HCT116 (cell line): ENCODE measurements at regions not wholly inside any gene's neighbourhood (a gene's known extent, or its start where the extent isn't known, plus 50 kb on each side); places are given as distances from the start of the nearest gene placed in this dataset.

ENCODE experiments used
- ATAC-seq: fragments of 200-7000 bp; cut with Tn5 transposase; 2 replicates; pipeline ENCODE4 v1.9.1; 2020; ENCODE audit warnings: mild to moderate bottlenecking, moderate library complexity
- BruUV-seq: library from RNA; stranded (reverse); fragments of 400-500 nt; replicated peaks from 2 replicates; lab custom pipeline; 2021; lab: Mats Ljungman, UMichigan
- CTCF ChIA-PET: fragments of 300-600 bp; sonication (Branson Sonifier 250); formaldehyde crosslinking; loops from one replicate; lab custom pipeline; 2021; ENCODE audit warnings: antibody characterized with exemption; lab: Charles Lee
- POLR2A ChIA-PET: fragments of 300-600, 350-600 bp; sonication (Branson Sonifier 250); formaldehyde crosslinking; loops from one replicate; lab custom pipeline; 2021; ENCODE audit warnings: antibody characterized with exemption; lab: Charles Lee
- RAD21 ChIA-PET, 2 experiments: fragments of 300-600 bp; sonication (Branson Sonifier 250); formaldehyde crosslinking; loops; one replicate each; lab custom pipeline; 2023; ENCODE audit warnings: low total read pairs in 2 of 2; ENCODE audit not compliant: uncharacterized antibody in 2 of 2, unreplicated experiment in 2 of 2, low non-redundant PET in 1 of 2; lab: Charles Lee
- DNase-seq: peaks from one replicate; pipeline ENCODE4 v3.0.0-alpha.2; 2010; ENCODE audit warnings: low read depth, low spot score
- H2AFZ ChIP-seq: fragments of 200-600 bp; shearing (Covaris generic), sonication (generic); 2 replicates; pipeline ENCODE4 v1.6.1; 2017; ENCODE audit warnings: low read depth, mixed run types, mixed read lengths, antibody characterized with exemption, low read length; ENCODE audit not compliant: poor library complexity, severe bottlenecking
- H3K27ac ChIP-seq: 2 replicates; pipeline ENCODE4 v1.5.1; 2012; ENCODE audit warnings: low read depth, low read length
- H3K27me3 ChIP-seq: fragments of 200-600 bp; sonication (generic); 2 replicates; pipeline ENCODE4 v1.6.1; 2016; ENCODE audit warnings: mixed run types, low read length, mixed read lengths; ENCODE audit not compliant: insufficient read depth
- H3K36me3 ChIP-seq, 2 experiments: fragments of 200-500 bp in 1 of 2; fragments of 200-600 bp in 1 of 2; sonication (Bioruptor generic) in 1 of 2; sonication (generic) in 1 of 2; 2 replicates each; pipeline versions ENCODE4 v1.5.1 to v1.6.1; 2014 to 2016; ENCODE audit warnings: low read length in 2 of 2, inconsistent platforms in 1 of 2, mixed read lengths in 1 of 2, mixed run types in 1 of 2; ENCODE audit not compliant: insufficient read depth in 2 of 2, control insufficient read depth in 1 of 2
- H3K4me1 ChIP-seq, 2 experiments: fragments of 200-600 bp in 1 of 2; sonication (generic) in 1 of 2; 2 replicates each; pipeline versions ENCODE4 v1.5.1 to v1.6.1; 2012 to 2017; ENCODE audit warnings: low read length in 2 of 2, inconsistent platforms in 1 of 2, mild to moderate bottlenecking in 1 of 2, mixed read lengths in 1 of 2, mixed run types in 1 of 2, moderate library complexity in 1 of 2; ENCODE audit not compliant: insufficient read depth in 2 of 2, control insufficient read depth in 1 of 2
- H3K4me2 ChIP-seq: fragments of 200-600 bp; sonication (generic); 2 replicates; pipeline ENCODE4 v1.6.1; 2017; ENCODE audit warnings: mixed run types, low read length, mixed read lengths
- H3K4me3 ChIP-seq, 2 experiments: fragments of 200-600 bp in 1 of 2; sonication (generic) in 1 of 2; replicated peaks in 1 of 2; 2 replicates each; pipeline ENCODE4 v1.5.1; 2011 to 2016; ENCODE audit warnings: low read length in 2 of 2, control low read depth in 1 of 2, low read depth in 1 of 2, mild to moderate bottlenecking in 1 of 2, mixed read lengths in 1 of 2, mixed run types in 1 of 2
- H3K79me2 ChIP-seq: fragments of 200-600 bp; sonication (generic); 2 replicates; pipeline ENCODE4 v1.6.1; 2017; ENCODE audit warnings: mild to moderate bottlenecking, mixed run types, low read length, moderate library complexity, mixed read lengths; ENCODE audit not compliant: insufficient read depth
- H3K9ac ChIP-seq: fragments of 200-600 bp; sonication (generic); 2 replicates; pipeline ENCODE4 v1.6.1; 2016; ENCODE audit warnings: low read length, mixed read lengths
- H3K9me2 ChIP-seq: fragments of 200-600 bp; sonication (generic), shearing (Covaris generic); 2 replicates; pipeline ENCODE4 v1.6.1; 2017; ENCODE audit warnings: mixed run types, mild to moderate bottlenecking, moderate library complexity; ENCODE audit not compliant: insufficient read depth
- H3K9me3 ChIP-seq, 2 experiments: fragments of 200-500 bp in 1 of 2; fragments of 200-600 bp in 1 of 2; sonication (Bioruptor generic) in 1 of 2; sonication (generic) in 1 of 2; 2 replicates each; pipeline ENCODE4 v1.6.1; 2014 to 2017; ENCODE audit warnings: low read length in 2 of 2, mixed read lengths in 2 of 2, inconsistent platforms in 1 of 2, low read depth in 1 of 2, mild to moderate bottlenecking in 1 of 2, mixed run types in 1 of 2, moderate library complexity in 1 of 2; ENCODE audit not compliant: control insufficient read depth in 1 of 2, insufficient read depth in 1 of 2
- H4K20me1 ChIP-seq: fragments of 200-600 bp; sonication (generic), shearing (Covaris generic); 2 replicates; pipeline ENCODE4 v1.6.1; 2017; ENCODE audit warnings: mixed run types, mild to moderate bottlenecking, moderate library complexity; ENCODE audit not compliant: insufficient read depth
- ATF3 ChIP-seq: IDR thresholded peaks from 2 replicates; pipeline ENCODE4 v1.6.1; 2012
- CBX3 ChIP-seq: IDR thresholded peaks from 2 replicates; pipeline ENCODE4 v1.6.1; 2012; ENCODE audit warnings: low read depth
- CEBPB ChIP-seq: IDR thresholded peaks from 2 replicates; pipeline ENCODE4 v1.6.1; 2012; ENCODE audit warnings: low read depth
- EGR1 ChIP-seq: IDR thresholded peaks from 2 replicates; pipeline ENCODE4 v1.6.1; 2012; ENCODE audit warnings: low read depth
- ELF1 ChIP-seq: IDR thresholded peaks from 2 replicates; pipeline ENCODE4 v1.6.1; 2012; ENCODE audit warnings: low read depth, borderline replicate concordance
- EZH2phosphoT487 ChIP-seq: fragments of 200-600 bp; IDR thresholded peaks from 2 replicates; pipeline ENCODE4 v1.6.1; 2018; ENCODE audit warnings: antibody characterized with exemption, borderline replicate concordance
- FOSL1 ChIP-seq: IDR thresholded peaks from 2 replicates; pipeline ENCODE4 v1.6.1; 2012; ENCODE audit warnings: low read depth
- JUND ChIP-seq: IDR thresholded peaks from 2 replicates; pipeline ENCODE4 v1.6.1; 2012
- POLR2A ChIP-seq: IDR thresholded peaks from 2 replicates; pipeline ENCODE4 v1.7.0; 2011; ENCODE audit warnings: borderline replicate concordance; ENCODE audit not compliant: insufficient read depth, insufficient read length; ENCODE audit errors: extremely low read depth
- POLR2AphosphoS5 ChIP-seq: IDR thresholded peaks from 2 replicates; pipeline ENCODE4 v1.6.1; 2011; ENCODE audit warnings: mild to moderate bottlenecking, low read depth, low read length, moderate library complexity
- RAD21 ChIP-seq: IDR thresholded peaks from 2 replicates; pipeline ENCODE4 v1.6.1; 2012; ENCODE audit warnings: low read depth, mild to moderate bottlenecking
- REST ChIP-seq: IDR thresholded peaks from 2 replicates; pipeline ENCODE4 v1.6.1; 2012; ENCODE audit warnings: low read depth
- SIN3A ChIP-seq: IDR thresholded peaks from 2 replicates; pipeline ENCODE4 v1.6.1; 2012; ENCODE audit warnings: low read depth
- SP1 ChIP-seq: IDR thresholded peaks from 2 replicates; pipeline ENCODE4 v1.6.1; 2012; ENCODE audit warnings: low read depth
- YY1 ChIP-seq: IDR thresholded peaks from 2 replicates; pipeline ENCODE4 v1.6.1; 2011; ENCODE audit warnings: low read length, low read depth, moderate library complexity, mild to moderate bottlenecking; ENCODE audit not compliant: insufficient replicate concordance; ENCODE audit errors: extremely low read depth
- ZFX ChIP-seq: fragments of 450-650 bp; IDR thresholded peaks from 2 replicates; pipeline ENCODE4 v1.6.1; 2017
- ZNF274 ChIP-seq: fragments of 200-500 bp; sonication (Bioruptor generic); IDR thresholded peaks from 2 replicates; pipeline ENCODE4 v1.6.1; 2014; ENCODE audit warnings: mild to moderate bottlenecking, low read depth, low read length, inconsistent platforms
- intact Hi-C: fragments of 100-400 bp; cut with micrococcal nuclease; formaldehyde crosslinking; loops from 2 replicates; pipeline ENCODE4 v1.10.0; 2022

- RAD21 ChIA-PET, result no interaction called here
- H3K27me3 ChIP-seq, result no peaks in the 10 kb centered on the region
- no peaks in the 10 kb centered on the region for H3K9me2 ChIP-seq
- H3K4me2 ChIP-seq, result no peak overlapping the region
- DNase-seq (no peak), ATAC-seq (no peak)
- intact Hi-C loops, result no loop called here
- no peaks in the 10 kb centered on the region for H3K4me1 ChIP-seq
- no peaks in the 10 kb centered on the region for H4K20me1 ChIP-seq
- POLR2A ChIA-PET, result no interaction called here
- no peak overlapping the region for H3K9ac ChIP-seq
- H3K4me3 ChIP-seq, result no peak overlapping the region
- no peaks in the 10 kb centered on the region for H3K9me3 ChIP-seq
- no TSS peak for BruUV-seq
- no peak overlapping the region for H2AFZ ChIP-seq
- no peak for TF ChIP-seq EZH2phosphoT487
- no peak for TF ChIP-seq JUND
- TF ChIP-seq POLR2AphosphoS5, result no peak
- no peak for TF ChIP-seq SP1
- no peak for TF ChIP-seq YY1
- no peak for TF ChIP-seq POLR2A
- TF ChIP-seq CBX3, result no peak
- no peak for TF ChIP-seq FOSL1
- TF ChIP-seq CEBPB, result no peak
- TF ChIP-seq ATF3, result no peak
- TF ChIP-seq EGR1, result no peak
- TF ChIP-seq RAD21, result no peak
- TF ChIP-seq ELF1, result no peak
- no peak for TF ChIP-seq REST
- no peak for TF ChIP-seq ZFX
- no peak for TF ChIP-seq SIN3A
- no peak for TF ChIP-seq ZNF274
- no peaks in the 10 kb centered on the region for H3K79me2 ChIP-seq
- no peak overlapping the region for H3K27ac ChIP-seq
- CTCF ChIA-PET, result no interaction called here
- H3K36me3 ChIP-seq, result no peaks in the 10 kb centered on the region
Observed at GRCh38 chr13:53135301-53135700, 106.7 kb downstream of the OLFM4 start.
